GM23338 (cell line): ENCODE measurements at regions not wholly inside any gene's neighbourhood (a gene's known extent, or its start where the extent isn't known, plus 50 kb on each side); places are given as distances from the start of the nearest gene placed in this dataset.

Experiments used
- ATAC-seq: fragments of 200-7000 bp; cut with Tn5 transposase; 3 replicates; pipeline ENCODE4 v1.9.1; 2020
- DNase-seq: peaks from one replicate; pipeline ENCODE4 v3.0.0-alpha.2; 2015; ENCODE audit warnings: low spot score
- H2AFZ ChIP-seq: fragments of 200-600 bp; sonication (generic); 2 replicates; pipeline ENCODE4 v1.8.0; 2016; ENCODE audit warnings: antibody characterized with exemption, mild to moderate bottlenecking, moderate library complexity
- H3F3A ChIP-seq: fragments of 200-600 bp; sonication (generic); replicated peaks from 2 replicates; pipeline ENCODE4 v1.8.0; 2017; ENCODE audit warnings: antibody characterized with exemption, mixed run types, low read depth
- H3K27ac ChIP-seq: fragments of 200-600 bp; sonication (generic); 2 replicates; pipeline ENCODE4 v1.6.1; 2016; ENCODE audit warnings: low read depth
- H3K27me3 ChIP-seq: fragments of 200-600 bp; sonication (generic); 2 replicates; pipeline ENCODE4 v1.8.0; 2016; ENCODE audit warnings: mild to moderate bottlenecking, mixed run types, moderate library complexity; ENCODE audit not compliant: insufficient read depth
- H3K36me3 ChIP-seq: fragments of 200-600 bp; sonication (generic); 2 replicates; pipeline ENCODE4 v1.8.0; 2016; ENCODE audit warnings: mild to moderate bottlenecking; ENCODE audit not compliant: insufficient read depth
- H3K4me1 ChIP-seq: fragments of 200-600 bp; sonication (generic); 2 replicates; pipeline ENCODE4 v1.8.0; 2016; ENCODE audit warnings: mild to moderate bottlenecking, moderate library complexity; ENCODE audit not compliant: insufficient read depth
- H3K4me2 ChIP-seq: fragments of 200-600 bp; sonication (generic); 2 replicates; pipeline ENCODE4 v1.7.1; 2017; ENCODE audit warnings: mixed run types
- H3K4me3 ChIP-seq: fragments of 200-600 bp; sonication (generic); 2 replicates; pipeline ENCODE4 v1.6.1; 2016; ENCODE audit warnings: mixed run types
- H3K79me2 ChIP-seq: fragments of 200-600 bp; sonication (generic); replicated peaks from 2 replicates; pipeline ENCODE4 v1.8.0; 2017; ENCODE audit warnings: mild to moderate bottlenecking; ENCODE audit not compliant: insufficient read depth
- H3K9me2 ChIP-seq: fragments of 200-600 bp; sonication (generic); 2 replicates; pipeline ENCODE4 v1.8.0; 2017; ENCODE audit not compliant: insufficient read depth
- H4K20me1 ChIP-seq: fragments of 200-600 bp; sonication (generic); replicated peaks from 2 replicates; pipeline ENCODE4 v1.8.0; 2017; ENCODE audit warnings: mild to moderate bottlenecking; ENCODE audit not compliant: insufficient read depth
- H3K27ac Mint-ChIP-seq: 2 replicates; pipeline ENCODE4 v1.8.0; 2020; ENCODE audit warnings: inconsistent platforms, mild to moderate bottlenecking, moderate library complexity, mixed read lengths
- H3K27me3 Mint-ChIP-seq: 3 replicates; pipeline ENCODE4 v1.8.0; 2022; ENCODE audit warnings: low read depth, mild to moderate bottlenecking, moderate library complexity, mixed read lengths, inconsistent platforms; ENCODE audit not compliant: insufficient read depth, poor library complexity
- H3K36me3 Mint-ChIP-seq: 3 replicates; pipeline ENCODE4 v1.8.0; 2021; ENCODE audit warnings: low read depth, mild to moderate bottlenecking, inconsistent platforms, moderate library complexity, mixed read lengths
- H3K4me1 Mint-ChIP-seq: 3 replicates; pipeline ENCODE4 v1.8.0; 2020; ENCODE audit warnings: mild to moderate bottlenecking, inconsistent platforms, mixed read lengths
- H3K4me3 Mint-ChIP-seq: 3 replicates; pipeline ENCODE4 v1.8.0; 2021; ENCODE audit warnings: moderate library complexity, mild to moderate bottlenecking, inconsistent platforms, mixed read lengths
- H3K9me3 Mint-ChIP-seq: 3 replicates; pipeline ENCODE4 v1.8.0; 2020; ENCODE audit warnings: moderate library complexity, mild to moderate bottlenecking, inconsistent platforms, mixed read lengths
- CREB1 ChIP-seq: fragments of 250-450 bp; sonication (Bioruptor Pico); IDR thresholded peaks from 2 replicates; pipeline ENCODE4 v1.5.0; 2020; ENCODE audit warnings: low read depth, mild to moderate bottlenecking, moderate library complexity
- EZH2 ChIP-seq: fragments of 200-600 bp; sonication (generic); IDR thresholded peaks from one replicate; pipeline ENCODE4 v1.8.0; 2017; ENCODE audit warnings: antibody characterized with exemption, mild to moderate bottlenecking, low read depth; ENCODE audit not compliant: unreplicated experiment
- EZH2phosphoT487 ChIP-seq: fragments of 200-600 bp; sonication (generic); IDR thresholded peaks from one replicate; pipeline ENCODE4 v1.8.1; 2018; ENCODE audit warnings: antibody characterized with exemption; ENCODE audit not compliant: unreplicated experiment
- JUNB ChIP-seq: IDR thresholded peaks from one replicate; pipeline ENCODE4 v1.6.1; 2016; ENCODE audit warnings: antibody characterized with exemption; ENCODE audit not compliant: unreplicated experiment
- NANOG ChIP-seq: IDR thresholded peaks from 2 replicates; pipeline ENCODE4 v1.6.1; 2016; ENCODE audit warnings: antibody characterized with exemption, borderline replicate concordance
- POLR2AphosphoS5 ChIP-seq: IDR thresholded peaks from 2 replicates; pipeline ENCODE4 v1.6.1; 2016; ENCODE audit warnings: antibody characterized with exemption, low read depth
- STAT1 ChIP-seq: IDR thresholded peaks from one replicate; pipeline ENCODE4 v1.6.1; 2016; ENCODE audit warnings: antibody characterized with exemption; ENCODE audit not compliant: unreplicated experiment
- ZNF114 ChIP-seq: fragments of 250-450 bp; sonication (Bioruptor Pico); IDR thresholded peaks from 2 replicates; pipeline ENCODE4 v1.5.0; 2020; ENCODE audit warnings: mild to moderate bottlenecking, moderate library complexity
- ZNF331 ChIP-seq: fragments of 250-450 bp; sonication (Bioruptor Pico); IDR thresholded peaks from 2 replicates; pipeline ENCODE4 v1.5.0; 2020; ENCODE audit warnings: low read depth, mild to moderate bottlenecking, moderate library complexity
- TF ChIP-seq, protein P1 (sequence below): fragments of 250-450 bp; sonication (Bioruptor Pico); IDR thresholded peaks from 2 replicates; pipeline ENCODE4 v1.5.0; 2020; ENCODE audit warnings: mild to moderate bottlenecking, moderate library complexity
- TF ChIP-seq, protein P2 (sequence below), 2 experiments: fragments of 200-600 bp in 1 of 2; sonication (generic) in 1 of 2; conservative IDR thresholded peaks; 2 replicates each; pipeline versions ENCODE4 v1.5.1 to v1.6.1; 2016 to 2017; ENCODE audit warnings: antibody characterized with exemption in 2 of 2, low read depth in 2 of 2, mild to moderate bottlenecking in 2 of 2, moderate library complexity in 1 of 2
- TF ChIP-seq, protein P3 (sequence below): IDR thresholded peaks from 2 replicates; pipeline ENCODE4 v1.6.1; 2016; ENCODE audit warnings: antibody characterized with exemption

DNA sequence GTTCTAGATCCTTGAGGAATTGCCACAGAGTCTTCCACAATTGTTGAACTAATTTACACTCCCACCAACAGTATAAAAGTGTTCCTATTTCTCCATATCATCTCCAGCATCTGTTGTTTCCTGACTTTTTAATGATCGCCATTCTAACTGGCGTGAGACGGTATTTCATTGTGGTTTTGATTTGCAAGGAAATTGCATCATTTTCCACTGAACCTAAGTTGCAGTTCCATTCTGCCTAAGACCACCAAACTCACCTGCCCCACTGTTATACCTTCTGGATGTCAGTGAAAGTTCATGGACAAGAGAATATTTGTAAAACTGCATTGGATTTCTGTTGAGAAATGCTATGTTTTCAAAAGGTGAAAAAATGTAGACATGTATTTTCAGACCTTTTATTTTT, 132.9 kb upstream of the ESR1 start:
- H3K27me3 Mint-ChIP-seq = no peaks in the 10 kb centered on the region
- ATAC-seq (no peak), DNase-seq (no peak)
- no peaks in the 10 kb centered on the region for H3K9me2 ChIP-seq
- no peak overlapping the region for H3K27ac ChIP-seq
- H3F3A ChIP-seq = no peaks in the 10 kb centered on the region
- H4K20me1 ChIP-seq = no peaks in the 10 kb centered on the region
- H3K4me3 ChIP-seq = no peak overlapping the region
- no peaks in the 10 kb centered on the region; the same call in 2 of the 3 replicates for H3K4me1 Mint-ChIP-seq
- no peaks in the 10 kb centered on the region for H3K27me3 ChIP-seq
- H3K79me2 ChIP-seq = no peaks in the 10 kb centered on the region
- no peak overlapping the region for H3K27ac Mint-ChIP-seq
- H3K4me2 ChIP-seq = no peak overlapping the region
- H2AFZ ChIP-seq = no peak overlapping the region
- no peak for TF ChIP-seq POLR2AphosphoS5
- H3K36me3 ChIP-seq = no peaks in the 10 kb centered on the region
- no peaks in the 10 kb centered on the region for H3K4me1 ChIP-seq
- no peak overlapping the region for H3K4me3 Mint-ChIP-seq
- H3K9me3 Mint-ChIP-seq = peaks cover 6% of the 10 kb centered on the region; the same call in 2 of the 3 replicates
- no peaks in the 10 kb centered on the region; the same call in 2 of the 3 replicates for H3K36me3 Mint-ChIP-seq

DNA sequence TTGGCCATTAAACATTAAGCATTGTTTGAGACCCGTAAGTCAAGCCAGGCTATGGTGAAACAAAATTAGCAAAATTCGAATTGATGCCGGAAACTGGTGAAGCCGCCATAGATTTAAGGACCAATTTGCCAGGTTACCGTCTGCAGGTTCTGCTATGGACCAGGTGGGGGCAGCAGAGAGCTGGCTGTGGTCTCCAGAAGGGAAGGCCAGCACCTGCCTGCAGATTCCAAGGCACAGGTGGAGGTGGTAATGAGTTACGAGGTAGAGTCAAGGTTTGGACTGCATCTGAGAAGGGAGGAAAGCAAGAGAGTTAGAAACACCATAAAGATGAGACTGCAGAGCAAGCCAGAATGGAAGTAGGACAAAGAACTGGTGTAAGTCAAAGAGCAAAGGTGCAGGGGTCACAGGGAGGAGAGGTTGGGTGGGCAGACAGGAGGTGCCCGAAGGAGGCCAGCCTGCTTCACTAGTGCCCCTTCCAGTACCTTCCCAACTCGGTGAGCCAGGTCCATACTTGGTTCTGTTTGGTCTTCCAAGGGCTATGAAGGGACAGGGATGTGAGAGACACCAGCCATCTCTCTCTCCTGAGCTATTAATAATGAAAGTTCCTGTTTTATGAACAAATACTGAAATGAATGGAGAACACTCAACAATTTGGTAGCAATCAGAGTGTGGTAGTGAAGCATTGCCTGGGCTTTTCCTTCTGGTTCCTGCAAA, 131.6 kb upstream of the ESR1 start:
- no peak overlapping the region for H3K4me3 ChIP-seq
- no peaks in the 10 kb centered on the region for H3K4me1 ChIP-seq
- peaks cover 7% of the 10 kb centered on the region; the same call in 1 of the 2 replicates for H3K9me2 ChIP-seq
- Mint-ChIP-seq H3K27me3 (no peaks in the 10 kb centered on the region), H3K9me3 (peaks cover 5% of the 10 kb centered on the region; the same call in 2 of the 3 replicates), H3K27ac (no peak overlapping the region), H3K4me1 (no peaks in the 10 kb centered on the region; the same call in 2 of the 3 replicates), H3K36me3 (no peaks in the 10 kb centered on the region; the same call in 2 of the 3 replicates), H3K4me3 (no peak overlapping the region)
- ATAC-seq = peak; percentile 96
- no peaks in the 10 kb centered on the region for H3K36me3 ChIP-seq
- no peaks in the 10 kb centered on the region for H3K79me2 ChIP-seq
- H3F3A ChIP-seq = no peaks in the 10 kb centered on the region
- no peak overlapping the region for H3K27ac ChIP-seq
- H4K20me1 ChIP-seq = no peaks in the 10 kb centered on the region
- H3K27me3 ChIP-seq = no peaks in the 10 kb centered on the region
- H2AFZ ChIP-seq = peak overlapping the region; percentile 1; the same call in 1 of the 2 replicates
- no peak overlapping the region for H3K4me2 ChIP-seq
- peak; percentile 85 for DNase-seq
- TF ChIP-seq EZH2phosphoT487 (no peak), ZNF331 (CRISPR knock-in tag) (no peak), NANOG (no peak), JUNB (no peak), CREB1 (no peak), ZNF114 (CRISPR knock-in tag) (no peak), STAT1 (no peak), EZH2 (no peak), POLR2AphosphoS5 (no peak)
- TF ChIP-seq, protein P1, sequence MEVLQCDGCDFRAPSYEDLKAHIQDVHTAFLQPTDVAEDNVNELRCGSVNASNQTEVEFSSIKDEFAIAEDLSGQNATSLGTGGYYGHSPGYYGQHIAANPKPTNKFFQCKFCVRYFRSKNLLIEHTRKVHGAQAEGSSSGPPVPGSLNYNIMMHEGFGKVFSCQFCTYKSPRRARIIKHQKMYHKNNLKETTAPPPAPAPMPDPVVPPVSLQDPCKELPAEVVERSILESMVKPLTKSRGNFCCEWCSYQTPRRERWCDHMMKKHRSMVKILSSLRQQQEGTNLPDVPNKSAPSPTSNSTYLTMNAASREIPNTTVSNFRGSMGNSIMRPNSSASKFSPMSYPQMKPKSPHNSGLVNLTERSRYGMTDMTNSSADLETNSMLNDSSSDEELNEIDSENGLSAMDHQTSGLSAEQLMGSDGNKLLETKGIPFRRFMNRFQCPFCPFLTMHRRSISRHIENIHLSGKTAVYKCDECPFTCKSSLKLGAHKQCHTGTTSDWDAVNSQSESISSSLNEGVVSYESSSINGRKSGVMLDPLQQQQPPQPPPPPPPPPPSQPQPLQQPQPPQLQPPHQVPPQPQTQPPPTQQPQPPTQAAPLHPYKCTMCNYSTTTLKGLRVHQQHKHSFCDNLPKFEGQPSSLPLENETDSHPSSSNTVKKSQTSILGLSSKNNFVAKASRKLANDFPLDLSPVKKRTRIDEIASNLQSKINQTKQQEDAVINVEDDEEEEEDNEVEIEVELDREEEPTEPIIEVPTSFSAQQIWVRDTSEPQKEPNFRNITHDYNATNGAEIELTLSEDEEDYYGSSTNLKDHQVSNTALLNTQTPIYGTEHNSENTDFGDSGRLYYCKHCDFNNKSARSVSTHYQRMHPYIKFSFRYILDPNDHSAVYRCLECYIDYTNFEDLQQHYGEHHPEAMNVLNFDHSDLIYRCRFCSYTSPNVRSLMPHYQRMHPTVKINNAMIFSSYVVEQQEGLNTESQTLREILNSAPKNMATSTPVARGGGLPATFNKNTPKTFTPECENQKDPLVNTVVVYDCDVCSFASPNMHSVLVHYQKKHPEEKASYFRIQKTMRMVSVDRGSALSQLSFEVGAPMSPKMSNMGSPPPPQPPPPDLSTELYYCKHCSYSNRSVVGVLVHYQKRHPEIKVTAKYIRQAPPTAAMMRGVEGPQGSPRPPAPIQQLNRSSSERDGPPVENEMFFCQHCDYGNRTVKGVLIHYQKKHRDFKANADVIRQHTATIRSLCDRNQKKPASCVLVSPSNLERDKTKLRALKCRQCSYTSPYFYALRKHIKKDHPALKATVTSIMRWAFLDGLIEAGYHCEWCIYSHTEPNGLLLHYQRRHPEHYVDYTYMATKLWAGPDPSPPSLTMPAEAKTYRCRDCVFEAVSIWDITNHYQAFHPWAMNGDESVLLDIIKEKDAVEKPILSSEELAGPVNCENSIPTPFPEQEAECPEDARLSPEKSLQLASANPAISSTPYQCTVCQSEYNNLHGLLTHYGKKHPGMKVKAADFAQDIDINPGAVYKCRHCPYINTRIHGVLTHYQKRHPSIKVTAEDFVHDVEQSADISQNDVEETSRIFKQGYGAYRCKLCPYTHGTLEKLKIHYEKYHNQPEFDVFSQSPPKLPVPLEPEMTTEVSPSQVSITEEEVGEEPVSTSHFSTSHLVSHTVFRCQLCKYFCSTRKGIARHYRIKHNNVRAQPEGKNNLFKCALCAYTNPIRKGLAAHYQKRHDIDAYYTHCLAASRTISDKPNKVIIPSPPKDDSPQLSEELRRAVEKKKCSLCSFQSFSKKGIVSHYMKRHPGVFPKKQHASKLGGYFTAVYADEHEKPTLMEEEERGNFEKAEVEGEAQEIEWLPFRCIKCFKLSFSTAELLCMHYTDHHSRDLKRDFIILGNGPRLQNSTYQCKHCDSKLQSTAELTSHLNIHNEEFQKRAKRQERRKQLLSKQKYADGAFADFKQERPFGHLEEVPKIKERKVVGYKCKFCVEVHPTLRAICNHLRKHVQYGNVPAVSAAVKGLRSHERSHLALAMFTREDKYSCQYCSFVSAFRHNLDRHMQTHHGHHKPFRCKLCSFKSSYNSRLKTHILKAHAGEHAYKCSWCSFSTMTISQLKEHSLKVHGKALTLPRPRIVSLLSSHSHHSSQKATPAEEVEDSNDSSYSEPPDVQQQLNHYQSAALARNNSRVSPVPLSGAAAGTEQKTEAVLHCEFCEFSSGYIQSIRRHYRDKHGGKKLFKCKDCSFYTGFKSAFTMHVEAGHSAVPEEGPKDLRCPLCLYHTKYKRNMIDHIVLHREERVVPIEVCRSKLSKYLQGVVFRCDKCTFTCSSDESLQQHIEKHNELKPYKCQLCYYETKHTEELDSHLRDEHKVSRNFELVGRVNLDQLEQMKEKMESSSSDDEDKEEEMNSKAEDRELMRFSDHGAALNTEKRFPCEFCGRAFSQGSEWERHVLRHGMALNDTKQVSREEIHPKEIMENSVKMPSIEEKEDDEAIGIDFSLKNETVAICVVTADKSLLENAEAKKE (CRISPR knock-in tag) = peak; percentile 26; the same call in 1 of the 2 replicates
- TF ChIP-seq, protein P2, sequence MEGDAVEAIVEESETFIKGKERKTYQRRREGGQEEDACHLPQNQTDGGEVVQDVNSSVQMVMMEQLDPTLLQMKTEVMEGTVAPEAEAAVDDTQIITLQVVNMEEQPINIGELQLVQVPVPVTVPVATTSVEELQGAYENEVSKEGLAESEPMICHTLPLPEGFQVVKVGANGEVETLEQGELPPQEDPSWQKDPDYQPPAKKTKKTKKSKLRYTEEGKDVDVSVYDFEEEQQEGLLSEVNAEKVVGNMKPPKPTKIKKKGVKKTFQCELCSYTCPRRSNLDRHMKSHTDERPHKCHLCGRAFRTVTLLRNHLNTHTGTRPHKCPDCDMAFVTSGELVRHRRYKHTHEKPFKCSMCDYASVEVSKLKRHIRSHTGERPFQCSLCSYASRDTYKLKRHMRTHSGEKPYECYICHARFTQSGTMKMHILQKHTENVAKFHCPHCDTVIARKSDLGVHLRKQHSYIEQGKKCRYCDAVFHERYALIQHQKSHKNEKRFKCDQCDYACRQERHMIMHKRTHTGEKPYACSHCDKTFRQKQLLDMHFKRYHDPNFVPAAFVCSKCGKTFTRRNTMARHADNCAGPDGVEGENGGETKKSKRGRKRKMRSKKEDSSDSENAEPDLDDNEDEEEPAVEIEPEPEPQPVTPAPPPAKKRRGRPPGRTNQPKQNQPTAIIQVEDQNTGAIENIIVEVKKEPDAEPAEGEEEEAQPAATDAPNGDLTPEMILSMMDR (conservative IDR thresholded peaks at IDR 0.05; ENCODE audit: low read depth in 2 of 2) = peak; percentile 94 to 98
- TF ChIP-seq, protein P3, sequence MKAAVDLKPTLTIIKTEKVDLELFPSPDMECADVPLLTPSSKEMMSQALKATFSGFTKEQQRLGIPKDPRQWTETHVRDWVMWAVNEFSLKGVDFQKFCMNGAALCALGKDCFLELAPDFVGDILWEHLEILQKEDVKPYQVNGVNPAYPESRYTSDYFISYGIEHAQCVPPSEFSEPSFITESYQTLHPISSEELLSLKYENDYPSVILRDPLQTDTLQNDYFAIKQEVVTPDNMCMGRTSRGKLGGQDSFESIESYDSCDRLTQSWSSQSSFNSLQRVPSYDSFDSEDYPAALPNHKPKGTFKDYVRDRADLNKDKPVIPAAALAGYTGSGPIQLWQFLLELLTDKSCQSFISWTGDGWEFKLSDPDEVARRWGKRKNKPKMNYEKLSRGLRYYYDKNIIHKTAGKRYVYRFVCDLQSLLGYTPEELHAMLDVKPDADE = no peak
